ENCODE measurements at regions not wholly inside any gene's neighbourhood (a gene's known extent, or its start where the extent isn't known, plus 50 kb on each side); places are given as distances from the start of the nearest gene placed in this dataset.

DNA sequence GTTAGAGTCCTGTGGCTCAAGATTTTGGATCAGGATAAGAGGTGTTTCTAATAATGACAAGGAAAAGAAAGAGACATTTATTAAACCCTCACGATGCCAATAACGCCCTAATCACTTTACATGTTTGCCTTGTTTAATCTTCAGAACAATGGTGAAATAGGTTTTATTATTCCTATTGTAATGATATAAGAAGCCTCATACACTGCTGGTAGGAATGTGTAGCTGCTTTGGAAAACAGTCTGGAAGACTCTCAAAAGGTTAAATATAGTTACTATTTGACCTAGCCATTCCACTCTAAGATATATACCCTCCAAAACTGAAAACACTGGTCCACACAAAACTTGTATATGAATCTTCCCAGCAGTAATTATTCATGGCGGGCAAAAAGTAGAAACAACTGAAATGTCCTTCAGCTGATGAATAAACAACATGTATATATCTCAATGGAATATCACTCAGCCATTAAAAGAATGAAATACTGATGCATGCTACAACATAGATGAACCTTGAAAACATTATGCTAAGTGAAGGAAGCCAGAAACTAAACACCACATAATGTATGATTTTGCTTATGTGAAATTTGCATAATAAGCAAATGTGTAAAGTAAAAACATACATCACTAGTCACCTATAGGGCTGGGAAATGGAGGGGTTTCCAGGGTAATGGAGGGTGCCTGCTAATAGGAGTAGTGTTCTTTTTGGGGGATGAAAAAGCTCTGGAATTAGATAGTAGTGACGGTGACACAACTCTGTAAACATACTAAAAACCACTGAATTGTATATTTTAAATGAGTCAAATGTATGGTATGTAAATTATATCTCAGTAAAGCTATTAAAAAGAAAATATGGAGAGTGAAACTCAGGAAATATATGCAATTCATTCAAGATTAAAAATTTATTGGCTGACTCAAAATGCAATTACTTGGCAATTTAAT is 76.9 kb upstream of the ANK3 start:
- no peak for TF ChIP-seq EZH2 (IDR thresholded peaks at IDR 0.05; ENCODE audit: borderline replicate concordance, low read depth, low read length, severe bottlenecking)
- TF ChIP-seq, protein P1, sequence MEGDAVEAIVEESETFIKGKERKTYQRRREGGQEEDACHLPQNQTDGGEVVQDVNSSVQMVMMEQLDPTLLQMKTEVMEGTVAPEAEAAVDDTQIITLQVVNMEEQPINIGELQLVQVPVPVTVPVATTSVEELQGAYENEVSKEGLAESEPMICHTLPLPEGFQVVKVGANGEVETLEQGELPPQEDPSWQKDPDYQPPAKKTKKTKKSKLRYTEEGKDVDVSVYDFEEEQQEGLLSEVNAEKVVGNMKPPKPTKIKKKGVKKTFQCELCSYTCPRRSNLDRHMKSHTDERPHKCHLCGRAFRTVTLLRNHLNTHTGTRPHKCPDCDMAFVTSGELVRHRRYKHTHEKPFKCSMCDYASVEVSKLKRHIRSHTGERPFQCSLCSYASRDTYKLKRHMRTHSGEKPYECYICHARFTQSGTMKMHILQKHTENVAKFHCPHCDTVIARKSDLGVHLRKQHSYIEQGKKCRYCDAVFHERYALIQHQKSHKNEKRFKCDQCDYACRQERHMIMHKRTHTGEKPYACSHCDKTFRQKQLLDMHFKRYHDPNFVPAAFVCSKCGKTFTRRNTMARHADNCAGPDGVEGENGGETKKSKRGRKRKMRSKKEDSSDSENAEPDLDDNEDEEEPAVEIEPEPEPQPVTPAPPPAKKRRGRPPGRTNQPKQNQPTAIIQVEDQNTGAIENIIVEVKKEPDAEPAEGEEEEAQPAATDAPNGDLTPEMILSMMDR (IDR thresholded peaks at IDR 0.05; ENCODE audit: borderline replicate concordance, extremely low read depth, low read length, poor library complexity, severe bottlenecking), result no peak
- ATAC-seq (ENCODE audit: insufficient read depth, low read depth) (no peak), DNase-seq (no peak)
- no peaks in the 10 kb centered on the region for H3K9me3 ChIP-seq (ENCODE audit: insufficient read depth, low read length, severe bottlenecking)
- no peaks in the 10 kb centered on the region for H3K4me1 ChIP-seq (ENCODE audit: insufficient read depth, low read length)
- no peak overlapping the region for H3K9ac ChIP-seq (ENCODE audit: low read depth, low read length)
- no peaks in the 10 kb centered on the region for H3K27me3 ChIP-seq (ENCODE audit: insufficient read depth, low read length, poor library complexity)
- no peak overlapping the region for H3K27ac ChIP-seq (ENCODE audit: low read length)
- H2AFZ ChIP-seq (ENCODE audit: low read depth, low read length), result no peak overlapping the region
- H3K36me3 ChIP-seq (ENCODE audit: insufficient read depth, low read length), result no peaks in the 10 kb centered on the region
- H3K4me2 ChIP-seq (ENCODE audit: insufficient read depth, low read length), result no peak overlapping the region
- H4K20me1 ChIP-seq (ENCODE audit: insufficient read depth, low read length), result no peaks in the 10 kb centered on the region
- H3K79me2 ChIP-seq (ENCODE audit: insufficient read depth, low read length), result no peaks in the 10 kb centered on the region
- no peak overlapping the region for H3K4me3 ChIP-seq (ENCODE audit: low read depth in 1 of 2, low read length in 2 of 2)

DNA sequence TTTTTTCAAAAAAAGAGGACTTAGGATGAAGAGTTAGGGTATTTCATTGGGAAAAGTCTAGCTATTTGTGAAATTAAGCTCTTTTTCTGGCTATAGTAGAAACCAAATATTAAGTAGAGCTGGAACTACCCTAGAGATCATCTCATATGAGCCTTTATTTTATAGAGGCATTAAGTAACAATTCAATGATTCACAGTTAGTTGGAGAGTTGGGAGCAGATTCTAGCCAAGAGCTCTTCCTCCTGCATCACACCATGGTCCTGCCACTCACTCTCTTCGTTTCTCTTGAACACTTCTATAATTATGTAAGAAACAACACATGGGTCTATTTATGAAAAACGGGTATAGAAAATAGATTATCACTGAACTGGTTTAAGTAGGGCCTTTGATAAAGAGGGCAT is 76.1 kb upstream of the ANK3 start:
- H3K4me1 ChIP-seq (ENCODE audit: insufficient read depth, low read length), result no peaks in the 10 kb centered on the region
- no peaks in the 10 kb centered on the region for H3K79me2 ChIP-seq (ENCODE audit: insufficient read depth, low read length)
- no peak for DNase-seq
- ATAC-seq (ENCODE audit: insufficient read depth, low read depth), result no peak
- H3K4me2 ChIP-seq (ENCODE audit: insufficient read depth, low read length), result no peak overlapping the region
- H3K27me3 ChIP-seq (ENCODE audit: insufficient read depth, low read length, poor library complexity), result no peaks in the 10 kb centered on the region
- H3K9me3 ChIP-seq (ENCODE audit: insufficient read depth, low read length, severe bottlenecking), result no peaks in the 10 kb centered on the region
- H3K4me3 ChIP-seq (ENCODE audit: low read depth in 1 of 2, low read length in 2 of 2), result no peak overlapping the region
- no peak overlapping the region for H3K9ac ChIP-seq (ENCODE audit: low read depth, low read length)
- no peak overlapping the region for H3K27ac ChIP-seq (ENCODE audit: low read length)
- H3K36me3 ChIP-seq (ENCODE audit: insufficient read depth, low read length), result no peaks in the 10 kb centered on the region
- H4K20me1 ChIP-seq (ENCODE audit: insufficient read depth, low read length), result no peaks in the 10 kb centered on the region
- TF ChIP-seq, protein P1 (IDR thresholded peaks at IDR 0.05; ENCODE audit: borderline replicate concordance, extremely low read depth, low read length, poor library complexity, severe bottlenecking), result no peak
- TF ChIP-seq EZH2 (IDR thresholded peaks at IDR 0.05; ENCODE audit: borderline replicate concordance, low read depth, low read length, severe bottlenecking), result no peak
- H2AFZ ChIP-seq (ENCODE audit: low read depth, low read length), result no peak overlapping the region

DNA sequence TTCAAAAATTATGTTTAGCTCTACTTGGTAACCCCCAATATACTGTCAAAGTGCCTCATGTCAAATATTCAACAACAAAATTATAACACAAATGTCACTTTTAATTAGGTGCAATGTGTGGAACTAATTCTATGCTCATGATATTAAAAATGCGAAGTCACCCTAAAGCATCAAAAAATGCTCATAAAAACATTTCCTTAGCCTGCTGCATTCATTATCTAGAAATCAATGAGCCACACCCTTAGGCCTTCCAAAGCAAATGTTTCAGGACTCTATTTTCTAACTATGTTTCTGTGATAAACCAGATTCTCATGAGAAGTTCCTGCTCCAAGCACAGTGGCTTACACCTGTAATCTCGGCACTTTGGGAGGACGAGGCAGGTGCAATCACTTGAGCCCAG is 75.0 kb upstream of the ANK3 start:
- ATAC-seq (ENCODE audit: insufficient read depth, low read depth), result no peak
- Histone ChIP-seq H4K20me1 (ENCODE audit: insufficient read depth, low read length) (no peaks in the 10 kb centered on the region), H3K27me3 (ENCODE audit: insufficient read depth, low read length, poor library complexity) (no peaks in the 10 kb centered on the region), H3K4me3 (ENCODE audit: low read depth in 1 of 2, low read length in 2 of 2) (no peak overlapping the region), H3K4me1 (ENCODE audit: insufficient read depth, low read length) (no peaks in the 10 kb centered on the region), H3K9me3 (ENCODE audit: insufficient read depth, low read length, severe bottlenecking) (no peaks in the 10 kb centered on the region), H3K27ac (ENCODE audit: low read length) (no peak overlapping the region), H2AFZ (ENCODE audit: low read depth, low read length) (no peak overlapping the region), H3K79me2 (ENCODE audit: insufficient read depth, low read length) (no peaks in the 10 kb centered on the region), H3K9ac (ENCODE audit: low read depth, low read length) (no peak overlapping the region), H3K4me2 (ENCODE audit: insufficient read depth, low read length) (no peak overlapping the region), H3K36me3 (ENCODE audit: insufficient read depth, low read length) (no peaks in the 10 kb centered on the region)
- TF ChIP-seq EZH2 (IDR thresholded peaks at IDR 0.05; ENCODE audit: borderline replicate concordance, low read depth, low read length, severe bottlenecking), result no peak
- DNase-seq, result no peak

DNA sequence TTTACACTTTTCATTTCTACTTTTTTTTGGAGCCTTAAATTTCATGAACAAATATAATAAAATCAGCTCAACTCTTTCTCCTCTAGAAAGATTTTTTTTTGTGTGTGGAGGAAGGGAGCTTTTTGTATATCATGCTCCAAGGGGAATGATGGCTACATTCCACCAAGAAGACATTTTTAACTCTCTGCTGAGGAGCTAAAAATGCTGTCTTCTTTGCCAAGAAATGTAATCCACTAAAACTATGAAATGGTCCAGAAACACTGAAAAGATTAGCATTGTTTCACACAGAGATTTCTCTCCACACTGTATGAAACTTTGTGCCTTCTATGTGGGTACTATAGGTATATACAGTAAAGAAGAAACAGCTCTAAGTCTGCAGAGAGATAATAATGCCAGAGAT is 74.1 kb upstream of the ANK3 start:
- Histone ChIP-seq H3K36me3 (ENCODE audit: insufficient read depth, low read length) (no peaks in the 10 kb centered on the region), H3K4me3 (ENCODE audit: low read depth in 1 of 2, low read length in 2 of 2) (no peak overlapping the region), H3K27ac (ENCODE audit: low read length) (no peak overlapping the region), H3K4me1 (ENCODE audit: insufficient read depth, low read length) (no peaks in the 10 kb centered on the region), H3K79me2 (ENCODE audit: insufficient read depth, low read length) (no peaks in the 10 kb centered on the region), H3K27me3 (ENCODE audit: insufficient read depth, low read length, poor library complexity) (peaks cover 5% of the 10 kb centered on the region), H2AFZ (ENCODE audit: low read depth, low read length) (no peak overlapping the region), H3K9ac (ENCODE audit: low read depth, low read length) (no peak overlapping the region), H4K20me1 (ENCODE audit: insufficient read depth, low read length) (no peaks in the 10 kb centered on the region), H3K9me3 (ENCODE audit: insufficient read depth, low read length, severe bottlenecking) (no peaks in the 10 kb centered on the region), H3K4me2 (ENCODE audit: insufficient read depth, low read length) (no peak overlapping the region)
- no peak for ATAC-seq (ENCODE audit: insufficient read depth, low read depth)
- TF ChIP-seq, protein P1 (IDR thresholded peaks at IDR 0.05; ENCODE audit: borderline replicate concordance, extremely low read depth, low read length, poor library complexity, severe bottlenecking), result no peak
- no peak for TF ChIP-seq EZH2 (IDR thresholded peaks at IDR 0.05; ENCODE audit: borderline replicate concordance, low read depth, low read length, severe bottlenecking)
- DNase-seq, result no peak

Measured in DND-41 (cell line).